Neuronal stem cell (in vitro differentiated cells): ENCODE measurements at regions not wholly inside any gene's neighbourhood (a gene's known extent, or its start where the extent isn't known, plus 50 kb on each side); places are given as distances from the start of the nearest gene placed in this dataset.

Source experiments
- DNase-seq: peaks from one replicate; pipeline ENCODE4 v3.0.0-alpha.2; 2013; ENCODE audit warnings: low spot score
- H2AFZ ChIP-seq: one replicate; pipeline ENCODE4 v1.6.1; 2013; ENCODE audit warnings: mild to moderate bottlenecking, low read length, inconsistent platforms
- H2AK5ac ChIP-seq: 2 replicates; pipeline ENCODE4 v1.6.1; 2013; ENCODE audit warnings: low read depth, mild to moderate bottlenecking, inconsistent platforms, low read length, moderate library complexity, mixed read lengths
- H2BK120ac ChIP-seq: 2 replicates; pipeline ENCODE4 v1.6.1; 2013; ENCODE audit warnings: low read depth, mild to moderate bottlenecking, inconsistent platforms, low read length, moderate library complexity, mixed read lengths
- H2BK12ac ChIP-seq: one replicate; pipeline ENCODE4 v1.6.1; 2013; ENCODE audit warnings: low read length, inconsistent platforms
- H2BK15ac ChIP-seq: 2 replicates; pipeline ENCODE4 v1.6.1; 2013; ENCODE audit warnings: mild to moderate bottlenecking, low read length, inconsistent platforms, mixed read lengths
- H2BK5ac ChIP-seq: one replicate; pipeline ENCODE4 v1.6.1; 2013; ENCODE audit warnings: inconsistent platforms, mild to moderate bottlenecking, low read length, moderate library complexity
- H3K14ac ChIP-seq: one replicate; pipeline ENCODE4 v1.6.1; 2013; ENCODE audit warnings: low read length, inconsistent platforms
- H3K18ac ChIP-seq: 2 replicates; pipeline ENCODE4 v1.6.1; 2013; ENCODE audit warnings: low read length, inconsistent platforms
- H3K23ac ChIP-seq: 2 replicates; pipeline ENCODE4 v1.6.1; 2013; ENCODE audit warnings: low read depth, mild to moderate bottlenecking, mixed read lengths, low read length, inconsistent platforms; ENCODE audit not compliant: poor library complexity
- H3K27ac ChIP-seq: replicated peaks from 3 replicates; pipeline ENCODE4 v1.5.1; 2013; ENCODE audit warnings: low read length, inconsistent platforms
- H3K27me3 ChIP-seq, 3 experiments: 2 replicates each; pipeline ENCODE4 v1.6.1; 2013; ENCODE audit warnings: low read length in 3 of 3, mild to moderate bottlenecking in 2 of 3, inconsistent platforms in 1 of 3, low read depth in 1 of 3, mixed read lengths in 1 of 3, moderate library complexity in 1 of 3; ENCODE audit not compliant: control insufficient read depth in 3 of 3, insufficient read depth in 3 of 3
- H3K36me3 ChIP-seq, 2 donors: replicated peaks in 1 of 2; 2 replicates each; pipeline ENCODE4 v1.6.1; 2013; ENCODE audit warnings: low read length in 2 of 2; ENCODE audit not compliant: control insufficient read depth in 2 of 2, insufficient read depth in 2 of 2
- H3K4ac ChIP-seq: 2 replicates; pipeline ENCODE4 v1.6.1; 2013; ENCODE audit warnings: inconsistent platforms, mild to moderate bottlenecking, low read length, moderate library complexity
- H3K4me1 ChIP-seq, 2 donors: 1 replicate in 1 of 2; 2 replicates in 1 of 2; pipeline ENCODE4 v1.6.1; 2013; ENCODE audit warnings: low read length in 2 of 2, low read depth in 1 of 2; ENCODE audit not compliant: control insufficient read depth in 2 of 2, insufficient read depth in 1 of 2
- H3K4me2 ChIP-seq: one replicate; pipeline ENCODE4 v1.6.1; 2013; ENCODE audit warnings: mild to moderate bottlenecking, low read length, inconsistent platforms; ENCODE audit not compliant: insufficient read depth, poor library complexity, severe bottlenecking
- H3K4me3 ChIP-seq, 2 donors: 2 replicates each; pipeline ENCODE4 v1.5.1; 2013; ENCODE audit warnings: low read length in 2 of 2, mild to moderate bottlenecking in 2 of 2, inconsistent platforms in 1 of 2, moderate library complexity in 1 of 2
- H3K79me1 ChIP-seq: one replicate; pipeline ENCODE4 v1.6.1; 2013; ENCODE audit warnings: low read depth, mild to moderate bottlenecking, inconsistent platforms, low read length, moderate library complexity
- H3K9ac ChIP-seq: one replicate; pipeline ENCODE4 v1.6.1; 2013; ENCODE audit warnings: mild to moderate bottlenecking, low read depth, low read length, inconsistent platforms; ENCODE audit not compliant: poor library complexity
- H3K9me3 ChIP-seq, 2 donors: replicated peaks in 1 of 2; 2 replicates each; pipeline versions ENCODE3 to v1.6.1; 2013; ENCODE audit warnings: low read length in 2 of 2, mild to moderate bottlenecking in 2 of 2, inconsistent platforms in 1 of 2, low read depth in 1 of 2, mixed read lengths in 1 of 2, moderate library complexity in 1 of 2; ENCODE audit not compliant: control insufficient read depth in 2 of 2, insufficient read depth in 1 of 2
- H4K8ac ChIP-seq: one replicate; pipeline ENCODE4 v1.6.1; 2013; ENCODE audit warnings: low read depth, mild to moderate bottlenecking, inconsistent platforms, low read length, moderate library complexity
- H4K91ac ChIP-seq: one replicate; pipeline ENCODE4 v1.6.1; 2013; ENCODE audit warnings: low read length, low read depth, mild to moderate bottlenecking, inconsistent platforms; ENCODE audit not compliant: poor library complexity
- WGBS, 2 donors: extraction: QIAGEN DNeasy Blood & Tissue Kit; methylation state at CpG; one replicate each; pipeline ENCODE4 v1.1.7; 2013; ENCODE audit warnings: missing lambda C conversion rate in 2 of 2, mixed read lengths in 1 of 2; ENCODE audit not compliant: insufficient read length in 2 of 2, insufficient replicate concordance in 1 of 2; ENCODE audit errors: extremely low coverage in 2 of 2; 5-methylcytosine and 5-hydroxymethylcytosine counted together

GRCh38 chr18:69208545-69208944, 192.1 kb upstream of the DOK6 start:
- Histone ChIP-seq H3K23ac (no peak overlapping the region), H3K14ac (no peak overlapping the region), H2BK15ac (no peak overlapping the region), H3K4me3 (no peak overlapping the region), H2BK120ac (no peak overlapping the region), H2BK5ac (no peak overlapping the region), H4K8ac (no peak overlapping the region), H3K27me3 (no peaks in the 10 kb centered on the region), H3K9ac (no peak overlapping the region), H3K4ac (no peak overlapping the region), H3K18ac (no peak overlapping the region), H2AK5ac (no peak overlapping the region), H3K9me3 (no peaks in the 10 kb centered on the region), H3K79me1 (no peaks in the 10 kb centered on the region), H2BK12ac (no peak overlapping the region), H2AFZ (no peak overlapping the region), H3K4me2 (no peak overlapping the region), H3K36me3 (no peaks in the 10 kb centered on the region), H3K4me1 (no peaks in the 10 kb centered on the region), H4K91ac (no peak overlapping the region), H3K27ac (no peak overlapping the region)
- no CpG with 5 or more reads among the region's 2 CpGs for WGBS, 2 donors
- no peak for DNase-seq

GRCh38 chr18:69209761-69210160, 190.9 kb upstream of the DOK6 start:
- H3K27ac ChIP-seq = no peak overlapping the region
- no peak overlapping the region for H3K4me3 ChIP-seq
- H3K18ac ChIP-seq = no peak overlapping the region
- H2BK120ac ChIP-seq = no peak overlapping the region
- no peaks in the 10 kb centered on the region for H3K27me3 ChIP-seq
- H3K23ac ChIP-seq = no peak overlapping the region
- H2AFZ ChIP-seq = no peak overlapping the region
- H4K91ac ChIP-seq = no peak overlapping the region
- no peak overlapping the region for H4K8ac ChIP-seq
- H3K79me1 ChIP-seq = no peaks in the 10 kb centered on the region
- H3K36me3 ChIP-seq = no peaks in the 10 kb centered on the region
- H2BK15ac ChIP-seq = no peak overlapping the region
- no peak overlapping the region for H2BK5ac ChIP-seq
- H2AK5ac ChIP-seq = no peak overlapping the region
- H3K4ac ChIP-seq = no peak overlapping the region
- no peaks in the 10 kb centered on the region for H3K4me1 ChIP-seq
- DNase-seq = no peak
- H3K9me3 ChIP-seq = no peaks in the 10 kb centered on the region
- no peak overlapping the region for H2BK12ac ChIP-seq
- no peak overlapping the region for H3K14ac ChIP-seq
- no peak overlapping the region for H3K9ac ChIP-seq
- H3K4me2 ChIP-seq = no peak overlapping the region

- Histone ChIP-seq H2BK120ac (no peak overlapping the region), H3K4ac (no peak overlapping the region), H3K18ac (no peak overlapping the region), H3K27ac (no peak overlapping the region), H3K4me3 (no peak overlapping the region), H3K4me2 (no peak overlapping the region), H4K91ac (no peak overlapping the region), H2BK5ac (no peak overlapping the region), H3K27me3 (no peaks in the 10 kb centered on the region), H3K14ac (no peak overlapping the region), H2BK15ac (no peak overlapping the region), H3K23ac (no peak overlapping the region), H3K79me1 (no peaks in the 10 kb centered on the region), H3K4me1 (no peaks in the 10 kb centered on the region), H2BK12ac (no peak overlapping the region), H3K9ac (no peak overlapping the region), H3K9me3 (no peaks in the 10 kb centered on the region), H3K36me3 (no peaks in the 10 kb centered on the region), H4K8ac (no peak overlapping the region), H2AK5ac (no peak overlapping the region), H2AFZ (no peak overlapping the region)
- no peak for DNase-seq
- WGBS, 2 donors = no CpG with 5 or more reads among the region's 3 CpGs
These were observed 186.8 kb upstream of the DOK6 start for GRCh38 chr18:69213842-69214241.

GRCh38 chr18:69215161-69215560, 185.5 kb upstream of the DOK6 start:
- H3K27me3 ChIP-seq = no peaks in the 10 kb centered on the region
- H2BK15ac ChIP-seq = no peak overlapping the region
- H3K18ac ChIP-seq = no peak overlapping the region
- H3K4ac ChIP-seq = no peak overlapping the region
- H3K79me1 ChIP-seq = no peaks in the 10 kb centered on the region
- H3K36me3 ChIP-seq = no peaks in the 10 kb centered on the region
- H2AK5ac ChIP-seq = no peak overlapping the region
- H3K14ac ChIP-seq = no peak overlapping the region
- H2BK120ac ChIP-seq = no peak overlapping the region
- H2AFZ ChIP-seq = no peak overlapping the region
- no peak overlapping the region for H2BK5ac ChIP-seq
- H2BK12ac ChIP-seq = no peak overlapping the region
- H3K4me2 ChIP-seq = no peak overlapping the region
- H3K9ac ChIP-seq = no peak overlapping the region
- no CpG with 5 or more reads among the region's 1 CpG for WGBS, 2 donors
- DNase-seq = no peak
- no peak overlapping the region for H3K27ac ChIP-seq
- no peaks in the 10 kb centered on the region for H3K9me3 ChIP-seq
- H4K91ac ChIP-seq = no peak overlapping the region
- H3K23ac ChIP-seq = no peak overlapping the region
- H3K4me3 ChIP-seq = no peak overlapping the region
- H3K4me1 ChIP-seq = no peaks in the 10 kb centered on the region
- no peak overlapping the region for H4K8ac ChIP-seq
